ENCODE measurements at regions not wholly inside any gene's neighbourhood (a gene's known extent, or its start where the extent isn't known, plus 50 kb on each side); places are given as distances from the start of the nearest gene placed in this dataset.

- intact Hi-C loops (cut with micrococcal nuclease; ENCODE audit: unreplicated experiment): no loop called here
- ChIA-PET POLR2A (interaction anchor here (0.7 kb wide), 1 partner anchor 147 kb away, joined by 3 read pairs; no protein-coding TSS in a partner anchor), CTCF (no interaction called here)
- Mint-ChIP-seq H3K4me3 (ENCODE audit: unreplicated experiment) (no peak overlapping the region), H3K4me1 (ENCODE audit: low read depth, unreplicated experiment) (peaks cover 12% of the 10 kb centered on the region), H3K27me3 (ENCODE audit: insufficient read depth, unreplicated experiment) (no peaks in the 10 kb centered on the region), H3K36me3 (ENCODE audit: insufficient read depth, unreplicated experiment) (no peaks in the 10 kb centered on the region), H3K27ac (ENCODE audit: unreplicated experiment) (peak overlapping the region; percentile 49), H3K9me3 (ENCODE audit: unreplicated experiment) (no peaks in the 10 kb centered on the region)
- BruUV-seq (replicated peaks): no TSS peak
- DNase-seq: no peak
- no peak overlapping the region for H3K4me3 ChIP-seq (ENCODE audit: low read depth, low read length)
- H3K9me3 ChIP-seq: no peaks in the 10 kb centered on the region
- no peaks in the 10 kb centered on the region for H3K4me1 ChIP-seq
- H3K27me3 ChIP-seq (replicated peaks; ENCODE audit: control insufficient read depth, insufficient read depth, low read length): no peaks in the 10 kb centered on the region
- no peaks in the 10 kb centered on the region for H3K36me3 ChIP-seq (ENCODE audit: control insufficient read depth, insufficient read depth, low read length)
- TF ChIP-seq CTCF (IDR thresholded peaks at IDR 0.05; ENCODE audit: insufficient read depth in 1 of 2, low read depth in 1 of 2, low read length in 1 of 2, severe bottlenecking in 1 of 2, unreplicated experiment in 1 of 2): no peak
Measured at GRCh38 chr18:63062246-63062645, 257.3 kb downstream of the BCL2 start.

GRCh38 chr18:63061303-63061702 lies 258.3 kb downstream of the BCL2 start:
- no peak for DNase-seq
- intact Hi-C loops (cut with micrococcal nuclease; ENCODE audit: unreplicated experiment): no loop called here
- no peaks in the 10 kb centered on the region for H3K27me3 ChIP-seq (replicated peaks; ENCODE audit: control insufficient read depth, insufficient read depth, low read length)
- Mint-ChIP-seq H3K4me1 (ENCODE audit: low read depth, unreplicated experiment) (peaks cover 12% of the 10 kb centered on the region), H3K9me3 (ENCODE audit: unreplicated experiment) (no peaks in the 10 kb centered on the region), H3K27me3 (ENCODE audit: insufficient read depth, unreplicated experiment) (no peaks in the 10 kb centered on the region), H3K36me3 (ENCODE audit: insufficient read depth, unreplicated experiment) (no peaks in the 10 kb centered on the region), H3K4me3 (ENCODE audit: unreplicated experiment) (no peak overlapping the region), H3K27ac (ENCODE audit: unreplicated experiment) (no peak overlapping the region)
- CTCF ChIA-PET: no interaction called here
- H3K36me3 ChIP-seq (ENCODE audit: control insufficient read depth, insufficient read depth, low read length): no peaks in the 10 kb centered on the region
- no peaks in the 10 kb centered on the region for H3K9me3 ChIP-seq
- no TSS peak for BruUV-seq (replicated peaks)
- no peak for TF ChIP-seq CTCF (IDR thresholded peaks at IDR 0.05; ENCODE audit: insufficient read depth in 1 of 2, low read depth in 1 of 2, low read length in 1 of 2, severe bottlenecking in 1 of 2, unreplicated experiment in 1 of 2)
- H3K4me1 ChIP-seq: no peaks in the 10 kb centered on the region
- POLR2A ChIA-PET: no interaction called here
- H3K4me3 ChIP-seq (ENCODE audit: low read depth, low read length): no peak overlapping the region

GRCh38 chr18:63058521-63058920 lies 261.0 kb downstream of the BCL2 start:
- POLR2A ChIA-PET: no interaction called here

More at GRCh38 chr18:63058521-63058920, 261.0 kb downstream of the BCL2 start:
- Histone ChIP-seq H3K9me3 (no peaks in the 10 kb centered on the region), H3K36me3 (ENCODE audit: control insufficient read depth, insufficient read depth, low read length) (no peaks in the 10 kb centered on the region), H3K4me3 (ENCODE audit: low read depth, low read length) (no peak overlapping the region), H3K4me1 (no peaks in the 10 kb centered on the region), H3K27me3 (replicated peaks; ENCODE audit: control insufficient read depth, insufficient read depth, low read length) (no peaks in the 10 kb centered on the region)
- H3K27ac Mint-ChIP-seq (ENCODE audit: unreplicated experiment): no peak overlapping the region
- no TSS peak for BruUV-seq (replicated peaks)
- DNase-seq: no peak
- H3K9me3 Mint-ChIP-seq (ENCODE audit: unreplicated experiment): no peaks in the 10 kb centered on the region
- no peak overlapping the region for H3K4me3 Mint-ChIP-seq (ENCODE audit: unreplicated experiment)
- H3K36me3 Mint-ChIP-seq (ENCODE audit: insufficient read depth, unreplicated experiment): no peaks in the 10 kb centered on the region
- intact Hi-C loops (cut with micrococcal nuclease; ENCODE audit: unreplicated experiment): no loop called here
- H3K4me1 Mint-ChIP-seq (ENCODE audit: low read depth, unreplicated experiment): peaks cover 10% of the 10 kb centered on the region
- TF ChIP-seq CTCF (IDR thresholded peaks at IDR 0.05; ENCODE audit: insufficient read depth in 1 of 2, low read depth in 1 of 2, low read length in 1 of 2, severe bottlenecking in 1 of 2, unreplicated experiment in 1 of 2): no peak
- no peaks in the 10 kb centered on the region for H3K27me3 Mint-ChIP-seq (ENCODE audit: insufficient read depth, unreplicated experiment)
- CTCF ChIA-PET: interaction anchor here (0.6 kb wide), 1 partner anchor 42 kb away, joined by 3 read pairs; no protein-coding TSS in a partner anchor
